Stimulated activated CD4-positive, alpha-beta T cell treated with anti-CD3 and anti-CD28 coated beads, Interleukin-15, amount 100 ng/mL, for 48 hours (primary cell): ENCODE measurements at regions not wholly inside any gene's neighbourhood (a gene's known extent, or its start where the extent isn't known, plus 50 kb on each side); places are given as distances from the start of the nearest gene placed in this dataset.

Experiments used
- DNase-seq, 2 donors: peaks; one replicate each; pipeline ENCODE4 v3.0.0-alpha.2; 2020; ENCODE audit warnings: low read depth in 2 of 2

- DNase-seq, result no peak
Measured at GRCh38 chr3:159169828-159170227, 368.0 kb downstream of the MFSD1 start.

GRCh38 chr3:159170436-159171003 is 368.7 kb downstream of the MFSD1 start:
- no peak for DNase-seq

- no peak for DNase-seq
Measured at GRCh38 chr3:159171333-159171732, 369.5 kb downstream of the MFSD1 start.

GRCh38 chr3:159172473-159172872 is 370.6 kb downstream of the MFSD1 start:
- no peak for DNase-seq

GRCh38 chr3:159174715-159175692 is 373.1 kb downstream of the MFSD1 start:
- no peak for DNase-seq

- DNase-seq, result no peak
Measured at GRCh38 chr3:159178209-159178897, 376.5 kb downstream of the MFSD1 start.

GRCh38 chr3:159182961-159183360 is 381.1 kb downstream of the MFSD1 start:
- no peak for DNase-seq

GRCh38 chr3:159185443-159186050 is 383.7 kb downstream of the MFSD1 start:
- no peak for DNase-seq

GRCh38 chr3:159186581-159186980 is 384.7 kb downstream of the MFSD1 start:
- no peak for DNase-seq

- no peak for DNase-seq
Measured at GRCh38 chr3:159187232-159187631, 385.4 kb downstream of the MFSD1 start.

GRCh38 chr3:159187706-159188105 is 385.9 kb downstream of the MFSD1 start:
- no peak for DNase-seq

- no peak for DNase-seq
Measured at GRCh38 chr3:159189994-159190669, 388.3 kb downstream of the MFSD1 start.

GRCh38 chr3:159191447-159191846 is 389.6 kb downstream of the MFSD1 start:
- no peak for DNase-seq

- DNase-seq, result no peak
Measured at GRCh38 chr3:159196359-159196758, 394.5 kb downstream of the MFSD1 start.

GRCh38 chr3:159200176-159200575 is 398.3 kb downstream of the MFSD1 start:
- DNase-seq, result no peak

GRCh38 chr3:159208050-159208449 is 406.2 kb downstream of the MFSD1 start:
- no peak for DNase-seq

- no peak for DNase-seq
Measured at GRCh38 chr3:159209459-159209858, 407.6 kb downstream of the MFSD1 start.

- no peak for DNase-seq
Measured at GRCh38 chr3:159210336-159210735, 408.5 kb downstream of the MFSD1 start.

- no peak for DNase-seq
Measured at GRCh38 chr3:159216311-159216710, 414.5 kb downstream of the MFSD1 start.

- DNase-seq, result no peak
Measured at GRCh38 chr3:159219231-159219630, 417.4 kb downstream of the MFSD1 start.

GRCh38 chr3:159221335-159221734 is 419.5 kb downstream of the MFSD1 start:
- DNase-seq, result no peak
